Endothelial cell of umbilical vein (primary cell): ENCODE measurements at regions not wholly inside any gene's neighbourhood (a gene's known extent, or its start where the extent isn't known, plus 50 kb on each side); places are given as distances from the start of the nearest gene placed in this dataset.

Experiments used
- EZH2 ChIP-seq: IDR thresholded peaks from 2 replicates; pipeline ENCODE4 v1.6.1; 2012; ENCODE audit warnings: borderline replicate concordance, low read depth, mild to moderate bottlenecking, moderate library complexity, low read length, inconsistent platforms; ENCODE audit not compliant: severe bottlenecking
- POLR2A ChIP-seq: IDR thresholded peaks from 2 replicates; pipeline ENCODE4 v1.6.1; 2012; ENCODE audit warnings: low read depth, mild to moderate bottlenecking, control low read depth, low read length
- POLR2AphosphoS5 ChIP-seq: IDR thresholded peaks from 2 replicates; pipeline ENCODE4 v1.6.1; 2012; ENCODE audit warnings: low read depth, mild to moderate bottlenecking, control low read depth, low read length, moderate library complexity; ENCODE audit not compliant: insufficient read depth
- TF ChIP-seq, protein P1 (sequence below), 2 donors: IDR thresholded peaks; 1 replicate in 1 of 2; 2 replicates in 1 of 2; pipeline ENCODE4 v1.5.1; 2011; ENCODE audit warnings: low read length in 2 of 2, mild to moderate bottlenecking in 2 of 2, moderate library complexity in 2 of 2, control low read depth in 1 of 2, inconsistent platforms in 1 of 2, low read depth in 1 of 2; ENCODE audit not compliant: insufficient read depth in 1 of 2; ENCODE audit errors: extremely low read depth in 1 of 2

- TF ChIP-seq, protein P1, sequence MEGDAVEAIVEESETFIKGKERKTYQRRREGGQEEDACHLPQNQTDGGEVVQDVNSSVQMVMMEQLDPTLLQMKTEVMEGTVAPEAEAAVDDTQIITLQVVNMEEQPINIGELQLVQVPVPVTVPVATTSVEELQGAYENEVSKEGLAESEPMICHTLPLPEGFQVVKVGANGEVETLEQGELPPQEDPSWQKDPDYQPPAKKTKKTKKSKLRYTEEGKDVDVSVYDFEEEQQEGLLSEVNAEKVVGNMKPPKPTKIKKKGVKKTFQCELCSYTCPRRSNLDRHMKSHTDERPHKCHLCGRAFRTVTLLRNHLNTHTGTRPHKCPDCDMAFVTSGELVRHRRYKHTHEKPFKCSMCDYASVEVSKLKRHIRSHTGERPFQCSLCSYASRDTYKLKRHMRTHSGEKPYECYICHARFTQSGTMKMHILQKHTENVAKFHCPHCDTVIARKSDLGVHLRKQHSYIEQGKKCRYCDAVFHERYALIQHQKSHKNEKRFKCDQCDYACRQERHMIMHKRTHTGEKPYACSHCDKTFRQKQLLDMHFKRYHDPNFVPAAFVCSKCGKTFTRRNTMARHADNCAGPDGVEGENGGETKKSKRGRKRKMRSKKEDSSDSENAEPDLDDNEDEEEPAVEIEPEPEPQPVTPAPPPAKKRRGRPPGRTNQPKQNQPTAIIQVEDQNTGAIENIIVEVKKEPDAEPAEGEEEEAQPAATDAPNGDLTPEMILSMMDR (IDR thresholded peaks at IDR 0.05; ENCODE audit: extremely low read depth in 1 of 2, insufficient read depth in 1 of 2, low read depth in 1 of 2, low read length in 2 of 2): no peak
- TF ChIP-seq EZH2 (no peak), POLR2AphosphoS5 (no peak), POLR2A (no peak)
Observed at GRCh38 chr22:22322792-22323191, 78.2 kb downstream of the VPREB1 start.
